ENCODE measurements at regions not wholly inside any gene's neighbourhood (a gene's known extent, or its start where the extent isn't known, plus 50 kb on each side); places are given as distances from the start of the nearest gene placed in this dataset.

DNA sequence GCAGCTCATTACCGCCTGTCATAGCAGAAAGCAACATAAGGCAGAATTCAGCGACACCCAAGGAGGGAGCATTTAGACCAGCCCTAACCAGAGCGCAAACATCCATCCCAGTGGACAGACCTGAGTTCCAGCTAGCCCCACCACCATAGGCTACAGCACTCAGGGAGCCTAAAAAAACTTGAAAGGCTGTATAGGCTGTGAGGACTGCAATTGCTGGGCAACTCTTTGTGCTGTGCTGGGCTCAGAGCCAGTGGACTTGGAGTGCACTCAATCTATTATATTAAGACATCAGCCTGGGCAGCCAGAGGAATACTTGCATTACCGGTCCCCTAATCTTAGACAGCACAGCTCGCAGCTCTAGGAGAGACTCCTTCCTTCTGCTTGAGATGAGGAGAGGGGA, 207.3 kb downstream of the KIF2B start:
- no peak for ATAC-seq (ENCODE audit: low read depth)
- intact Hi-C loops (cut with micrococcal nuclease) = no loop called here

More for the DNA sequence above, 207.3 kb downstream of the KIF2B start:
- H2AK9ac ChIP-seq (replicated peaks; ENCODE audit: low read depth, low read length, poor library complexity) = no peak overlapping the region
- H3K27ac ChIP-seq (ENCODE audit: insufficient read depth, low read length) = no peak overlapping the region
- H3K9me1 ChIP-seq (ENCODE audit: insufficient read depth, low read length) = no peaks in the 10 kb centered on the region
- H4K5ac ChIP-seq (ENCODE audit: low read depth, low read length) = no peak overlapping the region
- no peak overlapping the region for H3K4me3 ChIP-seq (ENCODE audit: insufficient read depth, low read depth, low read length)
- H2BK5ac ChIP-seq (ENCODE audit: low read depth, low read length, poor library complexity, severe bottlenecking) = no peak overlapping the region
- H2BK20ac ChIP-seq (ENCODE audit: low read depth, low read length) = no peak overlapping the region
- H3K9me3 ChIP-seq (ENCODE audit: control insufficient read depth, insufficient read depth, low read length) = peaks cover 15% of the 10 kb centered on the region
- no peak for DNase-seq
- no peaks in the 10 kb centered on the region for H3K79me1 ChIP-seq (ENCODE audit: low read depth in 1 of 2, low read length in 2 of 2)
- TF ChIP-seq POLR2A (IDR thresholded peaks at IDR 0.05; ENCODE audit: low read depth, low read length) = no peak
- TF ChIP-seq, protein P1, sequence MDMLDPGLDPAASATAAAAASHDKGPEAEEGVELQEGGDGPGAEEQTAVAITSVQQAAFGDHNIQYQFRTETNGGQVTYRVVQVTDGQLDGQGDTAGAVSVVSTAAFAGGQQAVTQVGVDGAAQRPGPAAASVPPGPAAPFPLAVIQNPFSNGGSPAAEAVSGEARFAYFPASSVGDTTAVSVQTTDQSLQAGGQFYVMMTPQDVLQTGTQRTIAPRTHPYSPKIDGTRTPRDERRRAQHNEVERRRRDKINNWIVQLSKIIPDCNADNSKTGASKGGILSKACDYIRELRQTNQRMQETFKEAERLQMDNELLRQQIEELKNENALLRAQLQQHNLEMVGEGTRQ (IDR thresholded peaks at IDR 0.05; ENCODE audit: low read depth, low read length) = no peak
- TF ChIP-seq NFE2L2 (IDR thresholded peaks at IDR 0.05; ENCODE audit: low read depth, low read length) = no peak
- TF ChIP-seq MAFK (IDR thresholded peaks at IDR 0.05; ENCODE audit: low read depth, low read length) = no peak
- TF ChIP-seq FOS (IDR thresholded peaks at IDR 0.05; ENCODE audit: low read depth, low read length) = no peak
- TF ChIP-seq MXI1 (IDR thresholded peaks at IDR 0.05; ENCODE audit: borderline replicate concordance, low read depth, low read length) = no peak
- TF ChIP-seq, protein P2, sequence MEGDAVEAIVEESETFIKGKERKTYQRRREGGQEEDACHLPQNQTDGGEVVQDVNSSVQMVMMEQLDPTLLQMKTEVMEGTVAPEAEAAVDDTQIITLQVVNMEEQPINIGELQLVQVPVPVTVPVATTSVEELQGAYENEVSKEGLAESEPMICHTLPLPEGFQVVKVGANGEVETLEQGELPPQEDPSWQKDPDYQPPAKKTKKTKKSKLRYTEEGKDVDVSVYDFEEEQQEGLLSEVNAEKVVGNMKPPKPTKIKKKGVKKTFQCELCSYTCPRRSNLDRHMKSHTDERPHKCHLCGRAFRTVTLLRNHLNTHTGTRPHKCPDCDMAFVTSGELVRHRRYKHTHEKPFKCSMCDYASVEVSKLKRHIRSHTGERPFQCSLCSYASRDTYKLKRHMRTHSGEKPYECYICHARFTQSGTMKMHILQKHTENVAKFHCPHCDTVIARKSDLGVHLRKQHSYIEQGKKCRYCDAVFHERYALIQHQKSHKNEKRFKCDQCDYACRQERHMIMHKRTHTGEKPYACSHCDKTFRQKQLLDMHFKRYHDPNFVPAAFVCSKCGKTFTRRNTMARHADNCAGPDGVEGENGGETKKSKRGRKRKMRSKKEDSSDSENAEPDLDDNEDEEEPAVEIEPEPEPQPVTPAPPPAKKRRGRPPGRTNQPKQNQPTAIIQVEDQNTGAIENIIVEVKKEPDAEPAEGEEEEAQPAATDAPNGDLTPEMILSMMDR (conservative IDR thresholded peaks at IDR 0.05; ENCODE audit: low read depth, low read length) = no peak
- no peak for TF ChIP-seq BHLHE40 (IDR thresholded peaks at IDR 0.05; ENCODE audit: low read depth, low read length)
- no peak for TF ChIP-seq RCOR1 (IDR thresholded peaks at IDR 0.05; ENCODE audit: insufficient replicate concordance, low read length)
- no peak for TF ChIP-seq CEBPB (IDR thresholded peaks at IDR 0.05; ENCODE audit: low read depth, low read length)
- TF ChIP-seq, protein P3, sequence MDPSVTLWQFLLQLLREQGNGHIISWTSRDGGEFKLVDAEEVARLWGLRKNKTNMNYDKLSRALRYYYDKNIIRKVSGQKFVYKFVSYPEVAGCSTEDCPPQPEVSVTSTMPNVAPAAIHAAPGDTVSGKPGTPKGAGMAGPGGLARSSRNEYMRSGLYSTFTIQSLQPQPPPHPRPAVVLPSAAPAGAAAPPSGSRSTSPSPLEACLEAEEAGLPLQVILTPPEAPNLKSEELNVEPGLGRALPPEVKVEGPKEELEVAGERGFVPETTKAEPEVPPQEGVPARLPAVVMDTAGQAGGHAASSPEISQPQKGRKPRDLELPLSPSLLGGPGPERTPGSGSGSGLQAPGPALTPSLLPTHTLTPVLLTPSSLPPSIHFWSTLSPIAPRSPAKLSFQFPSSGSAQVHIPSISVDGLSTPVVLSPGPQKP (IDR thresholded peaks at IDR 0.05; ENCODE audit: borderline replicate concordance, low read depth, low read length) = no peak
- no peak for TF ChIP-seq CHD1 (IDR thresholded peaks at IDR 0.05; ENCODE audit: low read depth, low read length)
- TF ChIP-seq MAZ (IDR thresholded peaks at IDR 0.05; ENCODE audit: borderline replicate concordance, low read depth, low read length) = no peak
- no CpG with 5 or more reads among the region's 5 CpGs for whole genome bisulfite sequencing, 2 experiments (ENCODE audit: extremely low coverage in 2 of 2, insufficient read length in 1 of 2)
- ChIA-PET POLR2A (ENCODE audit: unreplicated experiment) (no interaction called here), CTCF (no interaction called here)
- H2AK5ac ChIP-seq (ENCODE audit: low read depth, low read length) = no peak overlapping the region
- no peaks in the 10 kb centered on the region for H3K4me1 ChIP-seq (ENCODE audit: control insufficient read depth, insufficient read depth, low read length)
- no peak overlapping the region for H4K8ac ChIP-seq (ENCODE audit: low read depth in 2 of 2, low read length in 2 of 2)
- H4K20me1 ChIP-seq (ENCODE audit: insufficient read depth, low read length) = no peaks in the 10 kb centered on the region
- BruUV-seq (replicated peaks) = no TSS peak
- no peak overlapping the region for H2BK15ac ChIP-seq (ENCODE audit: low read depth, low read length)
- H2BK120ac ChIP-seq (ENCODE audit: low read depth, low read length) = no peak overlapping the region
- H3K27me3 ChIP-seq (ENCODE audit: control insufficient read depth, insufficient read depth, low read length) = no peaks in the 10 kb centered on the region
- in situ Hi-C loops (cut with MboI; ENCODE audit: low sequenced_read_pairs) = no loop called here
- H3K18ac ChIP-seq (ENCODE audit: low read depth, low read length) = no peak overlapping the region
- H3K4me2 ChIP-seq (ENCODE audit: low read depth, low read length) = no peak overlapping the region
- H2AFZ ChIP-seq (replicated peaks; ENCODE audit: low read length, poor library complexity) = no peak overlapping the region
- no peak overlapping the region for H4K91ac ChIP-seq (ENCODE audit: insufficient read depth, low read depth, low read length)
- no peak overlapping the region for H3K14ac ChIP-seq (replicated peaks; ENCODE audit: low read depth, low read length)
- H3K56ac ChIP-seq (ENCODE audit: extremely low read depth, insufficient read depth, low read length) = no peak overlapping the region
- no peak overlapping the region for H3K4ac ChIP-seq (ENCODE audit: low read depth, low read length)
- dilution Hi-C loops (cut with HindIII; ENCODE audit: low sequenced_read_pairs, unreplicated experiment) = no loop called here
- H3K36me3 ChIP-seq (ENCODE audit: control insufficient read depth, insufficient read depth, low read length) = no peaks in the 10 kb centered on the region
- no peak overlapping the region for H3K23ac ChIP-seq (ENCODE audit: low read depth, low read length)
- H3K9ac ChIP-seq (ENCODE audit: low read depth, low read length) = no peak overlapping the region

Measured in IMR-90 (cell line).